GM18873 (cell line): ENCODE measurements at regions not wholly inside any gene's neighbourhood (a gene's known extent, or its start where the extent isn't known, plus 50 kb on each side); places are given as distances from the start of the nearest gene placed in this dataset.

Experiments
- ATAC-seq: cut with Tn5 transposase; IDR thresholded peaks from one replicate; pipeline ENCODE4 v1.9.1; 2021; ENCODE audit warnings: mild to moderate bottlenecking, moderate library complexity, moderate number of reproducible peaks; ENCODE audit not compliant: unreplicated experiment, low FRiP score

- ATAC-seq = no peak
These were observed 69.0 kb upstream of the DDX18 start for GRCh38 chr2:117745537-117745936.

GRCh38 chr2:117755768-117756167 is 58.7 kb upstream of the DDX18 start:
- no peak for ATAC-seq

GRCh38 chr2:117760916-117761315 is 53.6 kb upstream of the DDX18 start:
- ATAC-seq = no peak

GRCh38 chr2:117762454-117762853 is 52.0 kb upstream of the DDX18 start:
- ATAC-seq = no peak

- ATAC-seq = no peak
These were observed 50.7 kb upstream of the DDX18 start for GRCh38 chr2:117763804-117764203.
